Right atrium auricular region (tissue), 2 donors: ENCODE measurements at regions not wholly inside any gene's neighbourhood (a gene's known extent, or its start where the extent isn't known, plus 50 kb on each side); places are given as distances from the start of the nearest gene placed in this dataset.
"Not testable (repeated sequence)": the region's sequence is repeated elsewhere in the genome, so short reads cannot be mapped to it uniquely, and the experiment has no call there.

Experiments used
- DNase-seq: peaks from one replicate; pipeline ENCODE4 v3.0.0-alpha.2; 2019; ENCODE audit warnings: low spot score
- H3K27ac ChIP-seq, 2 donors: fragments of 200-600 bp; sonication (generic); 1 replicate in 1 of 2; 2 replicates in 1 of 2; pipeline ENCODE4 v1.5.1; 2016 to 2019
- H3K27me3 ChIP-seq, 2 donors: fragments of 200-600 bp; sonication (generic); one replicate each; pipeline versions ENCODE4 v1.5.1 to v1.6.0; 2017 to 2019
- H3K36me3 ChIP-seq: fragments of 200-600 bp; sonication (generic); one replicate; pipeline ENCODE4 v1.5.1; 2016
- H3K4me1 ChIP-seq, 2 donors: fragments of 200-600 bp; sonication (generic); one replicate each; pipeline versions ENCODE4 v1.5.1 to v1.6.0; 2017 to 2019
- H3K4me3 ChIP-seq, 2 donors: fragments of 200-600 bp; sonication (generic); 1 replicate in 1 of 2; 2 replicates in 1 of 2; pipeline ENCODE4 v1.5.1; 2017 to 2019; ENCODE audit warnings: mild to moderate bottlenecking in 1 of 2, moderate library complexity in 1 of 2
- H3K9me3 ChIP-seq, 2 donors: fragments of 200-600 bp; sonication (generic); one replicate each; pipeline ENCODE4 v1.5.1; 2019
- CTCF ChIP-seq, 2 donors: fragments of 200-600 bp; sonication (generic); IDR thresholded peaks; one replicate each; pipeline ENCODE4 v1.5.1; 2019; ENCODE audit warnings: antibody characterized with exemption in 2 of 2

GRCh38 chr1:194028002-194028401 lies 841.6 kb upstream of the B3GALT2 start:
- no peak for TF ChIP-seq CTCF (IDR thresholded peaks at IDR 0.05)
- no peaks in the 10 kb centered on the region for H3K36me3 ChIP-seq
- H3K9me3 ChIP-seq: peaks cover 0 to 3% of the 10 kb centered on the region in 2 donors

GRCh38 chr1:194026422-194026821 lies 840.0 kb upstream of the B3GALT2 start:
- Histone ChIP-seq H3K27ac (no peak overlapping the region), H3K27me3 (no peaks in the 10 kb centered on the region), H3K9me3 (no peaks in the 10 kb centered on the region), H3K36me3 (no peaks in the 10 kb centered on the region), H3K4me1 (no peaks in the 10 kb centered on the region), H3K4me3 (no peak overlapping the region)
- no peak for DNase-seq
- no peak for TF ChIP-seq CTCF (IDR thresholded peaks at IDR 0.05)

More at GRCh38 chr1:194028002-194028401, 841.6 kb upstream of the B3GALT2 start:
- Histone ChIP-seq H3K27me3 (no peaks in the 10 kb centered on the region), H3K4me3 (no peak overlapping the region), H3K27ac (no peak overlapping the region), H3K4me1 (no peaks in the 10 kb centered on the region)
- DNase-seq: no peak

- Histone ChIP-seq H3K27me3 (no peaks in the 10 kb centered on the region), H3K27ac (no peak overlapping the region), H3K4me1 (no peaks in the 10 kb centered on the region), H3K4me3 (no peak overlapping the region), H3K9me3 (no peaks in the 10 kb centered on the region), H3K36me3 (no peaks in the 10 kb centered on the region)
- TF ChIP-seq CTCF (IDR thresholded peaks at IDR 0.05): no peak
- DNase-seq: no peak
These were observed 838.2 kb upstream of the B3GALT2 start for GRCh38 chr1:194024659-194025058.

- DNase-seq: no peak
- no peaks in the 10 kb centered on the region for H3K9me3 ChIP-seq
- no peak overlapping the region for H3K4me3 ChIP-seq
- H3K27me3 ChIP-seq: no peaks in the 10 kb centered on the region
- H3K4me1 ChIP-seq: no peaks in the 10 kb centered on the region
- no peak for TF ChIP-seq CTCF (IDR thresholded peaks at IDR 0.05)
- H3K36me3 ChIP-seq: no peaks in the 10 kb centered on the region
- H3K27ac ChIP-seq: no peak overlapping the region
These were observed 827.6 kb upstream of the B3GALT2 start for GRCh38 chr1:194014014-194014413.

GRCh38 chr1:194013561-194013960 lies 827.1 kb upstream of the B3GALT2 start:
- Histone ChIP-seq H3K27ac (no peak overlapping the region), H3K4me1 (no peaks in the 10 kb centered on the region), H3K4me3 (no peak overlapping the region), H3K36me3 (no peaks in the 10 kb centered on the region), H3K27me3 (no peaks in the 10 kb centered on the region), H3K9me3 (no peaks in the 10 kb centered on the region)
- no peak for TF ChIP-seq CTCF (IDR thresholded peaks at IDR 0.05)
- DNase-seq: no peak

- H3K4me1 ChIP-seq: no peaks in the 10 kb centered on the region
- no peaks in the 10 kb centered on the region for H3K9me3 ChIP-seq
- DNase-seq: no peak
- no peak overlapping the region for H3K27ac ChIP-seq
- no peaks in the 10 kb centered on the region for H3K27me3 ChIP-seq
- TF ChIP-seq CTCF (IDR thresholded peaks at IDR 0.05): no peak
- H3K36me3 ChIP-seq: no peaks in the 10 kb centered on the region
- H3K4me3 ChIP-seq: no peak overlapping the region
These were observed 817.7 kb upstream of the B3GALT2 start for GRCh38 chr1:194004146-194004545.

GRCh38 chr1:194001726-194002350 lies 815.4 kb upstream of the B3GALT2 start:
- not testable (repeated sequence) for H3K27me3 ChIP-seq, H3K4me1 ChIP-seq, H3K36me3 ChIP-seq, DNase-seq, H3K27ac ChIP-seq, H3K9me3 ChIP-seq, H3K4me3 ChIP-seq
